Thyroid gland (tissue), 4 donors: ENCODE measurements at regions not wholly inside any gene's neighbourhood (a gene's known extent, or its start where the extent isn't known, plus 50 kb on each side); places are given as distances from the start of the nearest gene placed in this dataset.

Experiments
- POLR2A ChIP-seq, 2 donors: fragments of 450-650 bp; IDR thresholded peaks; one replicate each; pipeline ENCODE4 v1.6.1; 2017; ENCODE audit warnings: antibody characterized with exemption in 2 of 2, mild to moderate bottlenecking in 2 of 2, moderate library complexity in 1 of 2
- TF ChIP-seq, protein P1 (sequence below), 6 experiments: fragments of 200-600 bp in 3 of 6; fragments of 450-650 bp in 3 of 6; sonication (generic) in 3 of 6; IDR thresholded peaks; one replicate each; pipeline ENCODE4 v1.5.1; 2016 to 2019; ENCODE audit warnings: antibody characterized with exemption in 6 of 6, mild to moderate bottlenecking in 2 of 6, inconsistent platforms in 1 of 6, moderate library complexity in 1 of 6

GRCh38 chr1:215487466-215487865 lies 79.6 kb upstream of the KCTD3 start:
- TF ChIP-seq, protein P1, sequence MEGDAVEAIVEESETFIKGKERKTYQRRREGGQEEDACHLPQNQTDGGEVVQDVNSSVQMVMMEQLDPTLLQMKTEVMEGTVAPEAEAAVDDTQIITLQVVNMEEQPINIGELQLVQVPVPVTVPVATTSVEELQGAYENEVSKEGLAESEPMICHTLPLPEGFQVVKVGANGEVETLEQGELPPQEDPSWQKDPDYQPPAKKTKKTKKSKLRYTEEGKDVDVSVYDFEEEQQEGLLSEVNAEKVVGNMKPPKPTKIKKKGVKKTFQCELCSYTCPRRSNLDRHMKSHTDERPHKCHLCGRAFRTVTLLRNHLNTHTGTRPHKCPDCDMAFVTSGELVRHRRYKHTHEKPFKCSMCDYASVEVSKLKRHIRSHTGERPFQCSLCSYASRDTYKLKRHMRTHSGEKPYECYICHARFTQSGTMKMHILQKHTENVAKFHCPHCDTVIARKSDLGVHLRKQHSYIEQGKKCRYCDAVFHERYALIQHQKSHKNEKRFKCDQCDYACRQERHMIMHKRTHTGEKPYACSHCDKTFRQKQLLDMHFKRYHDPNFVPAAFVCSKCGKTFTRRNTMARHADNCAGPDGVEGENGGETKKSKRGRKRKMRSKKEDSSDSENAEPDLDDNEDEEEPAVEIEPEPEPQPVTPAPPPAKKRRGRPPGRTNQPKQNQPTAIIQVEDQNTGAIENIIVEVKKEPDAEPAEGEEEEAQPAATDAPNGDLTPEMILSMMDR (IDR thresholded peaks at IDR 0.05), result no peak
- TF ChIP-seq POLR2A (IDR thresholded peaks at IDR 0.05), result no peak
